ENCODE measurements at regions not wholly inside any gene's neighbourhood (a gene's known extent, or its start where the extent isn't known, plus 50 kb on each side); places are given as distances from the start of the nearest gene placed in this dataset.

- TF ChIP-seq POLR2A (IDR thresholded peaks at IDR 0.05), result no peak
- TF ChIP-seq, protein P1, sequence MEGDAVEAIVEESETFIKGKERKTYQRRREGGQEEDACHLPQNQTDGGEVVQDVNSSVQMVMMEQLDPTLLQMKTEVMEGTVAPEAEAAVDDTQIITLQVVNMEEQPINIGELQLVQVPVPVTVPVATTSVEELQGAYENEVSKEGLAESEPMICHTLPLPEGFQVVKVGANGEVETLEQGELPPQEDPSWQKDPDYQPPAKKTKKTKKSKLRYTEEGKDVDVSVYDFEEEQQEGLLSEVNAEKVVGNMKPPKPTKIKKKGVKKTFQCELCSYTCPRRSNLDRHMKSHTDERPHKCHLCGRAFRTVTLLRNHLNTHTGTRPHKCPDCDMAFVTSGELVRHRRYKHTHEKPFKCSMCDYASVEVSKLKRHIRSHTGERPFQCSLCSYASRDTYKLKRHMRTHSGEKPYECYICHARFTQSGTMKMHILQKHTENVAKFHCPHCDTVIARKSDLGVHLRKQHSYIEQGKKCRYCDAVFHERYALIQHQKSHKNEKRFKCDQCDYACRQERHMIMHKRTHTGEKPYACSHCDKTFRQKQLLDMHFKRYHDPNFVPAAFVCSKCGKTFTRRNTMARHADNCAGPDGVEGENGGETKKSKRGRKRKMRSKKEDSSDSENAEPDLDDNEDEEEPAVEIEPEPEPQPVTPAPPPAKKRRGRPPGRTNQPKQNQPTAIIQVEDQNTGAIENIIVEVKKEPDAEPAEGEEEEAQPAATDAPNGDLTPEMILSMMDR (IDR thresholded peaks at IDR 0.05), result no peak
- TF ChIP-seq POLR2AphosphoS5 (IDR thresholded peaks at IDR 0.05; ENCODE audit: insufficient read depth in 1 of 2, low read depth in 1 of 2), result no peak
- Histone ChIP-seq H3K36me3 (no peaks in the 10 kb centered on the region), H3K4me3 (no peak overlapping the region), H3K27ac (no peak overlapping the region), H3K27me3 (no peaks in the 10 kb centered on the region), H3K9me3 (no peaks in the 10 kb centered on the region), H3K4me1 (peaks cover 10% of the 10 kb centered on the region)
- no peak for DNase-seq (ENCODE audit: extremely low spot score in 2 of 2)
- intact Hi-C loops (cut with DNase I), result no loop called here
Observed at GRCh38 chr3:194045289-194045688, 90.7 kb upstream of the HES1 start.

DNA sequence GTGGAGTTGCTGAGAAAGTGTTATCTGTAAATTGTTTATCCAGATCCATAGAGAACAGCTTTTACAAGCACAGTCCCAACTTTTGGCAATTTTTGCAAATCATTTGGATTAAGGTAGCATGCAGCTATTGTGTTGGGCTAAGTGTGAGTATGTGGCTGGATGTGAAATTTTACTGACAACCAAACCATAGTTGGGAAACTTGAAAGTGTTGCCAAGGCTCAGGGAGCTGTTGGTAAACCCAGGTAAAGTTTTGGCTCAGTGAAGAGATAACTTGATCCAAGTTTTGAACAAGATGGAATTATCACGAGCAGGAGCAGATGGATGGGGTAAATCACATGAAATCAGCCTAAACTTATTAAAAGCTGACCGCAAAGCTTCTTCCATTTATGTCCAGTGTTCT is 90.0 kb upstream of the HES1 start:
- Histone ChIP-seq H3K4me1 (peaks cover 10% of the 10 kb centered on the region), H3K36me3 (no peaks in the 10 kb centered on the region), H3K9me3 (peaks cover 2% of the 10 kb centered on the region), H3K27me3 (no peaks in the 10 kb centered on the region), H3K27ac (no peak overlapping the region), H3K4me3 (no peak overlapping the region)
- intact Hi-C loops (cut with DNase I), result no loop called here
- TF ChIP-seq POLR2AphosphoS5 (IDR thresholded peaks at IDR 0.05; ENCODE audit: insufficient read depth in 1 of 2, low read depth in 1 of 2) (no peak), POLR2A (IDR thresholded peaks at IDR 0.05) (no peak)
- TF ChIP-seq, protein P1 (IDR thresholded peaks at IDR 0.05), result no peak
- no peak for DNase-seq (ENCODE audit: extremely low spot score in 2 of 2)

DNA sequence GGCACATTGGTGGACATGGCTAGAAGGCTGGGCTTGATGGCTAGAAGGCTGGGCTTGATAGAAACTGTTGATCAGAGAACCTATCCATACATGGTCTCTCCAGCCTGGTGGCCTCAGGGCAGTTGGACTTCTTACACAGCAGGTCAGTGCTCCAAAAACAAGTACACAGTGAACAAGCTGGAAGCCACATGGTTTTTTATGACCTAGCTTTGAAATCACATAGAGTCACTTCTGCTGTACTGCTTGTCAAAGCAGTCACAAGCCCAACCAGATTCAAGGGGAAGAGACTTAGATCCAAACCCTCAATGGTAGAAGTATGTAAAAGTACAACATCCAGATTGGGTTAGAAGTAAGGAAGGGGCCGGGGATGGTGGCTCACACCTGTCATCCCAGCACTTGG is 89.4 kb upstream of the HES1 start:
- peaks cover 10% of the 10 kb centered on the region for H3K4me1 ChIP-seq
- H3K36me3 ChIP-seq, result no peaks in the 10 kb centered on the region
- no peak overlapping the region for H3K4me3 ChIP-seq
- TF ChIP-seq POLR2AphosphoS5 (IDR thresholded peaks at IDR 0.05; ENCODE audit: insufficient read depth in 1 of 2, low read depth in 1 of 2) (no peak), POLR2A (IDR thresholded peaks at IDR 0.05) (no peak)
- TF ChIP-seq, protein P1 (IDR thresholded peaks at IDR 0.05), result no peak
- intact Hi-C loops (cut with DNase I), result no loop called here
- DNase-seq (ENCODE audit: extremely low spot score in 2 of 2), result no peak
- no peak overlapping the region for H3K27ac ChIP-seq
- peaks cover 7% of the 10 kb centered on the region for H3K9me3 ChIP-seq
- H3K27me3 ChIP-seq, result no peaks in the 10 kb centered on the region

GRCh38 chr3:194046995-194047645 is 88.8 kb upstream of the HES1 start:
- no peak overlapping the region for H3K4me3 ChIP-seq
- H3K4me1 ChIP-seq, result peaks cover 10% of the 10 kb centered on the region
- intact Hi-C loops (cut with DNase I), result no loop called here
- TF ChIP-seq POLR2A (IDR thresholded peaks at IDR 0.05) (no peak), POLR2AphosphoS5 (IDR thresholded peaks at IDR 0.05; ENCODE audit: insufficient read depth in 1 of 2, low read depth in 1 of 2) (no peak)
- TF ChIP-seq, protein P1 (IDR thresholded peaks at IDR 0.05), result no peak
- DNase-seq (ENCODE audit: extremely low spot score in 2 of 2), result no peak
- H3K36me3 ChIP-seq, result no peaks in the 10 kb centered on the region
- peaks cover 7% of the 10 kb centered on the region for H3K9me3 ChIP-seq
- no peaks in the 10 kb centered on the region for H3K27me3 ChIP-seq
- H3K27ac ChIP-seq, result no peak overlapping the region

GRCh38 chr3:194049394-194049793 is 86.6 kb upstream of the HES1 start:
- TF ChIP-seq POLR2AphosphoS5 (IDR thresholded peaks at IDR 0.05; ENCODE audit: insufficient read depth in 1 of 2, low read depth in 1 of 2) (no peak), POLR2A (IDR thresholded peaks at IDR 0.05) (no peak)
- TF ChIP-seq, protein P1 (IDR thresholded peaks at IDR 0.05), result no peak
- Histone ChIP-seq H3K27me3 (no peaks in the 10 kb centered on the region), H3K4me3 (no peak overlapping the region), H3K36me3 (no peaks in the 10 kb centered on the region), H3K9me3 (peaks cover 7% of the 10 kb centered on the region), H3K27ac (no peak overlapping the region), H3K4me1 (peaks cover 10% of the 10 kb centered on the region)
- no peak for DNase-seq (ENCODE audit: extremely low spot score in 2 of 2)
- intact Hi-C loops (cut with DNase I), result no loop called here
